ENCODE measurements at regions not wholly inside any gene's neighbourhood (a gene's known extent, or its start where the extent isn't known, plus 50 kb on each side); places are given as distances from the start of the nearest gene placed in this dataset.

DNA sequence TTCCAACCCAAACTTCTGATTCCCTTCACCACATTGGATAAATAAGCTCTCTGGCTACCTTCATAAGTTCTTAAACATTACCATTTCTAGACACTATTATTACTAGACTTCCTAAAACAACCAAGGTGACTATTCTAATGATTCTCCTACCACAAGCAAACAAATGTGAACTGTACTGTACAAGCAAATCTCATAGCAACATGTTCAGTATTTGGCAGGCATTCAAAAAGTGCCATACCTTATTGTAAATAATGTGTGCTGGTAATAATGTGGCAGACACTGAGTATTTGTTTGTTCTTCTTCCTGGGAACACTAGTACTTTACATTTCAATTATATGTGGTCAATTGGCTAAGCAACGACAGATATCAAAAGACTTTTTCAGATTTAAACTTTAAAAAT is 986.0 kb upstream of the SPRY2 start:
- H3K4me3 ChIP-seq (ENCODE audit: low read depth, low read length), result no peak overlapping the region
- H3K79me2 ChIP-seq, result no peaks in the 10 kb centered on the region
- no peak overlapping the region for H2AFZ ChIP-seq
- TF ChIP-seq, protein P1, sequence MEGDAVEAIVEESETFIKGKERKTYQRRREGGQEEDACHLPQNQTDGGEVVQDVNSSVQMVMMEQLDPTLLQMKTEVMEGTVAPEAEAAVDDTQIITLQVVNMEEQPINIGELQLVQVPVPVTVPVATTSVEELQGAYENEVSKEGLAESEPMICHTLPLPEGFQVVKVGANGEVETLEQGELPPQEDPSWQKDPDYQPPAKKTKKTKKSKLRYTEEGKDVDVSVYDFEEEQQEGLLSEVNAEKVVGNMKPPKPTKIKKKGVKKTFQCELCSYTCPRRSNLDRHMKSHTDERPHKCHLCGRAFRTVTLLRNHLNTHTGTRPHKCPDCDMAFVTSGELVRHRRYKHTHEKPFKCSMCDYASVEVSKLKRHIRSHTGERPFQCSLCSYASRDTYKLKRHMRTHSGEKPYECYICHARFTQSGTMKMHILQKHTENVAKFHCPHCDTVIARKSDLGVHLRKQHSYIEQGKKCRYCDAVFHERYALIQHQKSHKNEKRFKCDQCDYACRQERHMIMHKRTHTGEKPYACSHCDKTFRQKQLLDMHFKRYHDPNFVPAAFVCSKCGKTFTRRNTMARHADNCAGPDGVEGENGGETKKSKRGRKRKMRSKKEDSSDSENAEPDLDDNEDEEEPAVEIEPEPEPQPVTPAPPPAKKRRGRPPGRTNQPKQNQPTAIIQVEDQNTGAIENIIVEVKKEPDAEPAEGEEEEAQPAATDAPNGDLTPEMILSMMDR (IDR thresholded peaks at IDR 0.05), result no peak
- H3K27ac ChIP-seq, result no peak overlapping the region
- no peak overlapping the region for H3K4me2 ChIP-seq (ENCODE audit: low read length)
- no peaks in the 10 kb centered on the region for H3K36me3 ChIP-seq (ENCODE audit: control insufficient read depth, insufficient read depth, low read length)
- H3K9me3 ChIP-seq (ENCODE audit: control insufficient read depth, low read length), result no peaks in the 10 kb centered on the region
- H3K27me3 ChIP-seq (ENCODE audit: control insufficient read depth, insufficient read depth, low read length), result no peaks in the 10 kb centered on the region
- H3K9ac ChIP-seq, result no peak overlapping the region
- no peaks in the 10 kb centered on the region for H3K4me1 ChIP-seq

- H3K27ac ChIP-seq, result no peak overlapping the region
- no peaks in the 10 kb centered on the region for H3K36me3 ChIP-seq (ENCODE audit: control insufficient read depth, insufficient read depth, low read length)
- H2AFZ ChIP-seq, result no peak overlapping the region
- no peaks in the 10 kb centered on the region for H3K79me2 ChIP-seq
- no peaks in the 10 kb centered on the region for H3K27me3 ChIP-seq (ENCODE audit: control insufficient read depth, insufficient read depth, low read length)
- no peak overlapping the region for H3K9ac ChIP-seq
- H3K4me3 ChIP-seq (ENCODE audit: low read depth, low read length), result no peak overlapping the region
- TF ChIP-seq, protein P1 (IDR thresholded peaks at IDR 0.05), result no peak
- H3K9me3 ChIP-seq (ENCODE audit: control insufficient read depth, low read length), result no peaks in the 10 kb centered on the region
- no peaks in the 10 kb centered on the region for H3K4me1 ChIP-seq
- H3K4me2 ChIP-seq (ENCODE audit: low read length), result no peak overlapping the region
Observed at GRCh38 chr13:81320516-81320915, 979.6 kb upstream of the SPRY2 start.

DNA sequence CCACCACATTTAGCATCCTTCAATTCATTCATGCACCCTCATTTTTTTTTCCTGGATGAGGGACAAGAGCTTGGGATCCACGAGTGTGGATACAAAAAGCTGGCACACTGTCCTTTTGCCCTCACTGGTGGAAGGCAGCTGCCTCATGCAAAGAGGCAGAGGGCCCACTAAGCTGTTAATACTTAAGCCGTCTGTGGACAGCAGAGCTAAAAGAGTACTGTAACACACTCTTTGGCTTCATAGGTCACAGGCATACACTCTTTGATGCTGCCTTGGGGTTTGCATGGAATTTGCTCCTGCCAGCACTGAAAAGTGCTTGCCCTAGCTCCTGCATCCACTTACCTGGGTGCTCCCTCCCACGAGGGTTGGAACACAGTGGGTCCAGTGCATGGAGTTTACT is 978.4 kb upstream of the SPRY2 start:
- H3K4me3 ChIP-seq (ENCODE audit: low read depth, low read length), result no peak overlapping the region
- TF ChIP-seq, protein P1 (IDR thresholded peaks at IDR 0.05), result no peak
- H3K4me1 ChIP-seq, result no peaks in the 10 kb centered on the region
- H3K9ac ChIP-seq, result no peak overlapping the region
- no peaks in the 10 kb centered on the region for H3K27me3 ChIP-seq (ENCODE audit: control insufficient read depth, insufficient read depth, low read length)
- H3K36me3 ChIP-seq (ENCODE audit: control insufficient read depth, insufficient read depth, low read length), result no peaks in the 10 kb centered on the region
- no peaks in the 10 kb centered on the region for H3K79me2 ChIP-seq
- H2AFZ ChIP-seq, result no peak overlapping the region
- no peaks in the 10 kb centered on the region for H3K9me3 ChIP-seq (ENCODE audit: control insufficient read depth, low read length)
- H3K4me2 ChIP-seq (ENCODE audit: low read length), result no peak overlapping the region
- no peak overlapping the region for H3K27ac ChIP-seq

DNA sequence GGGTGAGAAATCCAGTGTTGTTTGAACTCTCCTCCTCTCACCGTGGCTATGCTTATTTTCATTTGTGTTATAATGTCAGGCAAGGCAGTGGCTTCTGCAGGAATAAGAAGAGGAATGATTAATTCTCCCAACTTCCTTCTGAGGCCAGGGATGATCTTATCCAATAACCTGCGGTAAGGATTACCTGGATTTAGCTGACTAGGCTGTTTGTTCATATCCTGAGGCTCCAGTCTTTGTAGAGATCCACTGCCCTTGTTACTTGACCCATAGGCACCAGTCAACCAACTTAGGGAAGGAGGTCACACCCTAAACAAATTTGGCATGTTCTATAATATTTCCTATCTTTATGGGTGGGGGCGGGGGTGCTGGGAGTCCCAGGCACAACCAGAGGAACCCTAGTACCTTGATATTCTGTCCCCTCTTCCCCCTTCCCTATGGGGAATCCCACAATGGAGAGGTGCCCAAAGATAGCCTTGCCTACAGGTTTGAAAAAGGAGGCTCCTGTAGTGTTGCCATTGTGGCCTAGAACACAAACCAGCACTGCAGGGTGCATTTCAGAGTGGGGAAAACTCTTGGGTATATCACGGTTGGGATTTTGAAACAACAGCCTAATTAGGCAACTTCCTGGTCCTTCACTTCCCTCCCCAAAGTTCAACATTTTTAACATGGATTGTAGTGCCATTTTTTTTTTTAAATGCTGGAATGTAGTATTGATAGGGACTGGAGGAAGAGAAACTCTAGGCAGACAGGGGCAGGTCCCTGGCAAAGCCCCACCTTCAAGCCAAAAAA is 977.5 kb upstream of the SPRY2 start:
- H3K4me2 ChIP-seq (ENCODE audit: low read length), result no peak overlapping the region

More for the DNA sequence above, 977.5 kb upstream of the SPRY2 start:
- H3K9ac ChIP-seq, result no peak overlapping the region
- H3K27ac ChIP-seq, result no peak overlapping the region
- TF ChIP-seq, protein P1 (IDR thresholded peaks at IDR 0.05), result no peak
- H3K36me3 ChIP-seq (ENCODE audit: control insufficient read depth, insufficient read depth, low read length), result no peaks in the 10 kb centered on the region
- no peak overlapping the region for H2AFZ ChIP-seq
- no peaks in the 10 kb centered on the region for H3K4me1 ChIP-seq
- no peaks in the 10 kb centered on the region for H3K79me2 ChIP-seq
- no peak overlapping the region for H3K4me3 ChIP-seq (ENCODE audit: low read depth, low read length)
- H3K9me3 ChIP-seq (ENCODE audit: control insufficient read depth, low read length), result no peaks in the 10 kb centered on the region
- H3K27me3 ChIP-seq (ENCODE audit: control insufficient read depth, insufficient read depth, low read length), result no peaks in the 10 kb centered on the region
